Nephron progenitor cell (in vitro differentiated cells): ENCODE measurements at regions not wholly inside any gene's neighbourhood (a gene's known extent, or its start where the extent isn't known, plus 50 kb on each side); places are given as distances from the start of the nearest gene placed in this dataset.

Source experiments
- DNase-seq: peaks from one replicate; pipeline ENCODE4 v3.0.0; 2021
- H3K27ac Mint-ChIP-seq: 2 replicates; pipeline ENCODE4 v1.8.0; 2021; ENCODE audit warnings: mild to moderate bottlenecking, moderate library complexity, mixed read lengths
- H3K27me3 Mint-ChIP-seq: 2 replicates; pipeline ENCODE4 v1.8.0; 2021; ENCODE audit warnings: mild to moderate bottlenecking, low read depth, mixed read lengths; ENCODE audit not compliant: poor library complexity
- H3K36me3 Mint-ChIP-seq: 2 replicates; pipeline ENCODE4 v1.8.0; 2021; ENCODE audit warnings: low read depth, mixed read lengths
- H3K4me1 Mint-ChIP-seq: 2 replicates; pipeline ENCODE4 v1.8.0; 2021; ENCODE audit warnings: mixed read lengths
- H3K4me3 Mint-ChIP-seq: 2 replicates; pipeline ENCODE4 v1.8.0; 2021; ENCODE audit warnings: mild to moderate bottlenecking, moderate library complexity, mixed read lengths
- H3K9me3 Mint-ChIP-seq: 2 replicates; pipeline ENCODE4 v1.8.0; 2021; ENCODE audit warnings: mild to moderate bottlenecking, moderate library complexity, mixed read lengths
- CTCF ChIP-seq: fragments of 200-600 bp; sonication (generic); IDR thresholded peaks from 2 replicates; pipeline ENCODE4 v1.5.0; 2021; ENCODE audit warnings: antibody characterized with exemption

- Mint-ChIP-seq H3K27ac (no peak overlapping the region), H3K27me3 (peaks cover 21% of the 10 kb centered on the region), H3K4me3 (no peak overlapping the region), H3K9me3 (no peaks in the 10 kb centered on the region), H3K36me3 (no peaks in the 10 kb centered on the region), H3K4me1 (peaks cover 71% of the 10 kb centered on the region)
- TF ChIP-seq CTCF, result no peak
- DNase-seq, result no peak
Measured at GRCh38 chr22:44396021-44396726, 83.4 kb upstream of the SHISAL1 start.

GRCh38 chr22:44395118-44396005 is 82.6 kb upstream of the SHISAL1 start:
- Mint-ChIP-seq H3K4me3 (no peak overlapping the region), H3K9me3 (no peaks in the 10 kb centered on the region), H3K27ac (no peak overlapping the region), H3K36me3 (no peaks in the 10 kb centered on the region), H3K4me1 (peaks cover 73% of the 10 kb centered on the region), H3K27me3 (peaks cover 20% of the 10 kb centered on the region)
- no peak for DNase-seq
- no peak for TF ChIP-seq CTCF

GRCh38 chr22:44394246-44395117 is 81.7 kb upstream of the SHISAL1 start:
- TF ChIP-seq CTCF, result no peak
- Mint-ChIP-seq H3K4me3 (no peak overlapping the region), H3K27me3 (peaks cover 22% of the 10 kb centered on the region), H3K36me3 (no peaks in the 10 kb centered on the region), H3K4me1 (peaks cover 74% of the 10 kb centered on the region), H3K27ac (no peak overlapping the region), H3K9me3 (no peaks in the 10 kb centered on the region)
- no peak for DNase-seq

GRCh38 chr22:44393066-44393465 is 80.3 kb upstream of the SHISAL1 start:
- Mint-ChIP-seq H3K4me1 (peaks cover 78% of the 10 kb centered on the region), H3K4me3 (no peak overlapping the region), H3K27me3 (peaks cover 32% of the 10 kb centered on the region), H3K27ac (no peak overlapping the region), H3K9me3 (no peaks in the 10 kb centered on the region), H3K36me3 (no peaks in the 10 kb centered on the region)
- no peak for DNase-seq
- TF ChIP-seq CTCF, result no peak

- H3K27me3 Mint-ChIP-seq, result peaks cover 35% of the 10 kb centered on the region
- H3K4me1 Mint-ChIP-seq, result peaks cover 79% of the 10 kb centered on the region
- no peaks in the 10 kb centered on the region for H3K36me3 Mint-ChIP-seq
- no peak overlapping the region for H3K4me3 Mint-ChIP-seq
- H3K9me3 Mint-ChIP-seq, result no peaks in the 10 kb centered on the region
- no peak for DNase-seq
- no peak overlapping the region for H3K27ac Mint-ChIP-seq
- TF ChIP-seq CTCF, result no peak
Measured at GRCh38 chr22:44392446-44392921, 79.7 kb upstream of the SHISAL1 start.
